SU-DHL-6 (cell line): ENCODE measurements at regions not wholly inside any gene's neighbourhood (a gene's known extent, or its start where the extent isn't known, plus 50 kb on each side); places are given as distances from the start of the nearest gene placed in this dataset.

ENCODE experiments used
- EZH2phosphoT487 ChIP-seq: fragments of 200-600 bp; sonication (generic), shearing (Covaris generic); conservative IDR thresholded peaks from 2 replicates; pipeline ENCODE4 v1.6.1; 2018; ENCODE audit warnings: mild to moderate bottlenecking, antibody characterized with exemption, low read length, moderate library complexity, mixed read lengths
- TF ChIP-seq, protein P1 (sequence below): fragments of 200-600 bp; sonication (generic); IDR thresholded peaks from one replicate; pipeline ENCODE4 v1.5.1; 2017; ENCODE audit warnings: antibody characterized with exemption, mild to moderate bottlenecking, low read length, moderate library complexity; ENCODE audit not compliant: insufficient read depth, poor library complexity, severe bottlenecking

DNA sequence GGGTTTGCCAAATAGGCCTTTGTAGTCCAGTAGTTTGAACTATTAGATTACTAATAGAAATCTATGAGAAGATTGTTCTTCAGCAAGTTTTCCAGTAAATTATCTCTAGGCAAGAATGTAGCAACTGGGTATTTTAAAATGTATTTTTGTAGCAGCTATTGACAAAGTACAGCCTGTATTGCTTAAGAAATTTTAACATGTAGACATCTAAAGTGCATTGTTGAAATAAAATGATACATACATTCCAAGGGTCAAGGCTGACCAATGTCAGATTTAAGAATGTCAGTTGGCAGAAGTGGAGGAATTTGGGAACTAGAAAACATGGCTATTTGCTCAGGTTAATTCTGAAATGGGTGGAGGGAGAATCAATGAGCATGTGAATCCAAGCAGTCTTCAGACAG lies 57.5 kb upstream of the ZSWIM6 start:
- TF ChIP-seq EZH2phosphoT487 = no peak
- TF ChIP-seq, protein P1, sequence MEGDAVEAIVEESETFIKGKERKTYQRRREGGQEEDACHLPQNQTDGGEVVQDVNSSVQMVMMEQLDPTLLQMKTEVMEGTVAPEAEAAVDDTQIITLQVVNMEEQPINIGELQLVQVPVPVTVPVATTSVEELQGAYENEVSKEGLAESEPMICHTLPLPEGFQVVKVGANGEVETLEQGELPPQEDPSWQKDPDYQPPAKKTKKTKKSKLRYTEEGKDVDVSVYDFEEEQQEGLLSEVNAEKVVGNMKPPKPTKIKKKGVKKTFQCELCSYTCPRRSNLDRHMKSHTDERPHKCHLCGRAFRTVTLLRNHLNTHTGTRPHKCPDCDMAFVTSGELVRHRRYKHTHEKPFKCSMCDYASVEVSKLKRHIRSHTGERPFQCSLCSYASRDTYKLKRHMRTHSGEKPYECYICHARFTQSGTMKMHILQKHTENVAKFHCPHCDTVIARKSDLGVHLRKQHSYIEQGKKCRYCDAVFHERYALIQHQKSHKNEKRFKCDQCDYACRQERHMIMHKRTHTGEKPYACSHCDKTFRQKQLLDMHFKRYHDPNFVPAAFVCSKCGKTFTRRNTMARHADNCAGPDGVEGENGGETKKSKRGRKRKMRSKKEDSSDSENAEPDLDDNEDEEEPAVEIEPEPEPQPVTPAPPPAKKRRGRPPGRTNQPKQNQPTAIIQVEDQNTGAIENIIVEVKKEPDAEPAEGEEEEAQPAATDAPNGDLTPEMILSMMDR = no peak
